Tibial nerve (tissue), 3 donors: ENCODE measurements at regions not wholly inside any gene's neighbourhood (a gene's known extent, or its start where the extent isn't known, plus 50 kb on each side); places are given as distances from the start of the nearest gene placed in this dataset.

Experiments used
- CTCF ChIP-seq, 5 experiments: fragments of 200-600 bp in 3 of 5; fragments of 450-650 bp in 2 of 5; sonication (generic) in 3 of 5; IDR thresholded peaks; one replicate each; pipeline ENCODE4 v1.5.1; 2016 to 2019; ENCODE audit warnings: antibody characterized with exemption in 5 of 5, mild to moderate bottlenecking in 3 of 5, moderate library complexity in 2 of 5
- POLR2A ChIP-seq, 2 donors: fragments of 450-650 bp; IDR thresholded peaks; one replicate each; pipeline ENCODE4 v1.6.1; 2017; ENCODE audit warnings: antibody characterized with exemption in 2 of 2, mild to moderate bottlenecking in 2 of 2, moderate library complexity in 2 of 2

- TF ChIP-seq CTCF (IDR thresholded peaks at IDR 0.05): no peak
- no peak for TF ChIP-seq POLR2A (IDR thresholded peaks at IDR 0.05)
Measured at GRCh38 chr2:145047554-145047953, 527.6 kb upstream of the ZEB2 start.
